GM21528 (cell line): ENCODE measurements at regions not wholly inside any gene's neighbourhood (a gene's known extent, or its start where the extent isn't known, plus 50 kb on each side); places are given as distances from the start of the nearest gene placed in this dataset.

ENCODE experiments used
- ATAC-seq: cut with Tn5 transposase; IDR thresholded peaks from one replicate; pipeline ENCODE4 v1.9.1; 2021; ENCODE audit warnings: mild to moderate bottlenecking, moderate library complexity; ENCODE audit not compliant: unreplicated experiment, low FRiP score

DNA sequence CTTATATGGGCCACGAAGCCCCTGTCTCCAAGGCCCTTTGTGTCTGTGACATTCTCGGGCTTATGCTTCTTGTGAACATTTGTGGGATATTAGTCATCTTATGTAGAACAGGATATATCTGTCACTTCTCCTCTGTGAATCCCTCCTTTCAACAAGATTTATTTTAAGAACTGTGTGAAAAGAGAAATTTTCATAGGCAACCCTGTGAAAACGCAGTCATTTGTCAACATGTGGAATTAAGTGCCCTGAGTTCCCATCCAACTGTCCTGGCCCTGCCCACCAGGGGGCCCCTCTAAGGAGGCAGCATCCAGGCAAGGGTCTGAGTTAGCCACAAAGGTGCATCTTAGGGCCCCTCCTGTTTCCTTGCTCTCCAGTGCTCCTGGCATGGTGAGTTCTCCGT is 76.8 kb upstream of the CHRNA7 start:
- ATAC-seq, result no peak

DNA sequence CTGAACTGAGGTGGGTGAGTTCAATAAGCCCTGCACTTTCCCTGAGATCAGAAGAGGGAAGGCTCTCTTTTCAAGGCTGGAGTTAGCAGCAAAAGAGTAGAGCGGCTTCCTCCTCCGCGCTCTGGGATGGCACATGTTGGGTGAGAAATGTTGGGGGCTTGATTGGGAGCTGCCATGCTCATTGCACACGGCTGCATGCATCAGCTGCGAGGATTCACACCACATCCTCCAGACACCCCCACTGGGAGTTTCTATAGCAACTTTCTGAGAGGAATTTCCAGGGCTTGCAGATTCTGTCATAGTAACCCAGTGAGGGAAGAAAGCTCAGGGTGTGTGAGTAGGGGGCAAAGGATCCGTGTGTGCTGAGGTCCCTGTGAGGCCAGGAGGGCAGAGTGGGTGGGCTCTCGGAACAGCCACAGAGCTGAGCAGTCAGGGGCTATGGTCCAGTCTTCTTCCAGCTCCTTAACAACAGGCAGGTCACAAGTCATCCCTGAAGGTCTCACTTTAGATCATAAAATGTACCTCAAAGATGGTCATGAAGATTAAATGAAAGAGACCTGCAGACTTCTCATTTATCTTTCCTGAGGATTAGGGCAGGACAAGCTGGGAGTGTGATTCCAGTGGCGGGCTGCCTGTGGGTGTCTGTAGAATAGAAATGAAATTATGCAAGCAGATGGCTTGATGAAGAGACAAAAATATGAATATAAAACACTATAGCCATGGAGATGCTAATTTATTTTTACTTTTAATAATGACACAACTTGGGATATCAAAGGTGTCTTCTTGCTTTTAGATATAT is 75.7 kb upstream of the CHRNA7 start:
- ATAC-seq, result no peak

DNA sequence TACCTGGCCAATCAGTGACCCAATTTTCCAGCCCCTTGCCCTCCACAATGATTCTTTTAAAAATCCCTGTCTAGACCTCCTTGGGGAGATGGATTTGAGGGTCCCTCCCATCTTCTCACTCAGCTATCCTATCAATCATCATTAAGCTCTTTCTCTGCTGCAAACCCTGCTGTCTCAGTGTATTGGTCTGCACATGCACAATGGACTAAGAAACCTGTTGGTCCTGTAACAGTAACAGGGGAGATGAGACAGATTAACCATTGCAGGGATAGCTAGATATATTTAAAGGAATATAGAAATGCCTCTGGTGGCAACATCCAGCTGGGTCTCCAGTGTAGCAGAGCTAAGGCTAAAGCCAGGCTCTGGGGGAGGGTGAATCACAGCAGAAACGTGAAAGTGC is 74.6 kb upstream of the CHRNA7 start:
- ATAC-seq, result no peak

DNA sequence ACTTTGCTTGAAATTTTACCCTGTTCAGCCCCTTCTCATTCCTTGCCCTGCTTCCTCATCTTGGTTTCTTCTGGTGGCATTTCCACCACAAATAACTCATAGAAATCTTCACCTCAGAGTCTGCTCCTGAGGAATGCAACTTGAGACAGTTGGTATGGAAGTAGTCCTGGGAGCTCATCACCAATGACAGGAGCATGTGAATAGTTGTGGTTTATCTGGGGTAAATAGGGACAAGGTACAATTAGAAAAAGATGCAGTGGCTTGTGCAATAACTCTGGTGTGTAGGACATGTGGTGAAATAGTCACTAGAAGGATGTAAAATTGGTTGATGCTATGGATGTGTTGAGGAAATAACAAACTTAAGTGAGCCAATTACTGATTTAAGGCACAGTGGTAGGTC is 72.7 kb upstream of the CHRNA7 start:
- no peak for ATAC-seq

DNA sequence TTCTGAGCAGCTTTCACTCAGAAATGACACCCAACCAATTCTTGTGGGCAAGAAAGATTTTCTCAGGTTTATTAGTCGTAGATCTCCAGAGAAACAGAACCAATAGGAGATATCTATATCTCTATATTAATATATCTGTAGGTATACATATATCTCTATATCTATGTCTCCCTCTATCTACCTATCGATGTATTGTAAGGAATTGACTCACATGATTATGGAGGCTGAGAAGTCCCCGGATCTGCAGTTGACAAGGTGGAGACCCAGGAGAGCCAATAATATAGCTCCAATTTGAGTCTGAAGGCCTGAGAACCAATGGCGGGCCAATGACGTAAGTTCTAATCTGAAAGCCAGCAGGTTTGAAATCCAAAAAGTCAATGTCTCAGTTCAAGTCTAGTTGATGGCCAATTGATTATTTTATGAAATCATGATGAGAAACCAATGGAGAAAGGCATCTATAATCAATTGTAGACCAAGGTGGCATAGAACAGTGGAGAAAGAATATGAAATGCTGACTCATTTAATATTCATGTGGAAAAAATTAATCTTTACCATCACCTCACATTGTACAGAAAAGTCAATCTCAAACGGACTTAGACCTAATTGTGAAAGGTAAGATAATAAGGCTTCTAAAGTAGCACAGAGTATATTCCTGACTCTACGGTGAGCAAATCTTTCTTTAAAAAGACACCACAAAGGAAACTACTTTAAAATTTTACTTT is 65.6 kb upstream of the CHRNA7 start:
- ATAC-seq, result no peak

DNA sequence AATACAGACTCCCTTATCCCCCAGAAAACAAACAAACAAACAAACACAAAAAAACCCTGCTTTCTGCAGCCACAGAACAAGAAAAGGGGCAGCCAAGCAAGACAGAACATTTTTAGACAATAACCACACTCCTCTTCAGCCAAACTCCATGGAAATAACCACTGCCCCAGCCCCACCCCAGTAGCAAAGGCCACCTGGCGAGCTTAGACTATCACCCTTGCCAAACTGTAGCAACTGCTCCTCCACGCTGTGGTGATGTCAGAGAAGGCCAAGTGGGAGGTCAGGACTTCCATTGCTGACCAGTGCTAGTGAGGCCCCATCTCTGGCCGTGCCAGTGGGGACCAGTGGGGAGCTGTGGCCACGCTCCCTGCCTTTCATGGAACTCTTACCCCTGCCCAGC is 60.3 kb upstream of the CHRNA7 start:
- ATAC-seq, result no peak

DNA sequence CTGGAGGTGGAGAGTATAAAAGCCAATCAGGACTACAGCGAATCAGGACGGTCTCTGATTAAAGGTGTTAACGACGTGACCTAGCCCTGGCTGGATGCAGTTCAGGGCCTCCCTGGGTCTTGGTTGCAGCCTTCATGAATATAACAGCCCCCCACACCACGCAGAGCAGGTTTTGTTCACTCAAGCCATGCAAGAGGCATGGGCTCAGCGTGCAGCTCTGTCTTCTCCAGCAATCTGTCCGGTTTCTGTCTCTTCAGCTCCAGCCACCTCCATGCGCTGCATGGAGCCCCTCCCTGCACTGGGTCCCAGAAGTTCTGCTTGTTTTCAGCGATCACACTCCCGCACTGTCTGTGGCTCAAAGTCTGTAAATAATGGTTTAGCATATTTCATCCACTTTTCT is 57.1 kb upstream of the CHRNA7 start:
- ATAC-seq, result no peak

DNA sequence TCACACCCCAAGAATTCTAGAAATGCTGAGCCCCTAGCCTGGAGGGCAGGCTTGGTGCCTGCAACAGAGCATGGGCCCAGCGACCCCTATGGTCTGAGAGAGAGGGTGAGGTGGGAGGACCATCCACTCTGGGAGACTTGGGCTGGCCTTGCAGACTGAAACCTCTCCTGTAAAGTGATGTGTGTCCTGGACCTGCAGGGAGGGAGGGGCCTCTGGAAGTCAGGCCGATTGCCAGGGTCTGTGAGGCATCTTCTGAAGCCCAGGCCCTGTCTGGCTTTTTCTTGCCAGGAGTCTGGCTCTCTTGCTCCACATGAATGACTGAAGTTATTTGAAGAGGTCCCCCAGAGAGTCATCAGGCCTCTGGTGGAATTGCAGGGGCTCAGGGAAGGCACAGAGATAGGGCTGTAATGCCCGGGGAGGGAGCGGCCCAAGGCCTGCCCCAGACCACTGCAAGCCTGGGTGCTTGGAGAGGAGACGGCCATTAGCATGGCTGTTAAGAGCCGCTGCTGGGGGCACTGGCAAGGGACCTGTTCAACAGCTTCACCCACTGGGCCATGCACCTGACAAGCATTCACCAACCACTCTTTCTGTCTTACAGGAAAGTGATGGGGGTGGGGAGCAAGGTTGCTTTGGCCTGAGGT is 56.0 kb upstream of the CHRNA7 start:
- no peak for ATAC-seq

DNA sequence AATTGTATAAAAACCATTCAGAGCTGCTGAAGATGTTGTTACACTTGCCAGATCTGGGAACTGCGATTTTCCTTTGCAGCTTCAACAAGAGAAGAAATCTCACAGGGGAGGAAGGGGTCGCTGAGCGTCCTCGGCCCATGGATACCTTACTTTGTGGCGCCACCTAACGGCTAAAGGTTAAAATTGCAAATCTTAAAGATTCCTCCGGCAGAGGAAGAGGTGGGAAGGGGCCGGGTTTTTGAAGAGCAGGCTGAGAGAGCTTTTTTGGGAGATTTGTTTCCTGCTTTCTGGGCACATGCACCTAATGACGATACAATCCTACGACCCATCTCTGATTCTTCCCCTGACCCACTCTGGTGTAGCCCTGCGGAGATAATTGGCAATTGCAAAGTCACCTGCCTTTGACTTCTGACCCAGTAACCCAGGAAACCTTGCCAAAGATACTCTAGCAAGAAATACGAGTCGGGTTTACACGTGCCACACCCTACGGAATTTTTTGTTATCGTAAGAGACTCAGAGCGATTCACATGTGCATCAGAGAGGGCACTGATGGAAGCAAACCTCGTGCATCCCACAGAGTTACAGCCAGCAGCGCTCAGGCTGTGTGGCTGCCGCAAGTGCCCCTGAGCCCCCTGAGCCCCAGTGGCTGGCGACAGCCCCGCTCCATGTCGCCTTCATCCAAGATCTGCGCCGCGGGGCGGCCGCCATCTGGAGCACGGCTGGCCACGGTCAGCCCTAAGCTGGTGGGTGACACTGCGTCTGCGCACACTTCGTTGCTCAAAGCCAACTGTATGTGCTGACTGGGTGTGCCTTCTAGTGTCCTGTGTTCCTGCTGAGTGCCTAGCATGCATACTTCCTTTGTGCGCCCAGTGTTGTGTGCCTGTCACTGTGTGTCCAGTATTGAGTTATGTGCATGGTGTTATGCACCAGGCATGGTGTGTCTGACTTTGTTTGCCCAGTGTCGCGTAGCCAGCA is 55.2 kb upstream of the CHRNA7 start:
- no peak for ATAC-seq

DNA sequence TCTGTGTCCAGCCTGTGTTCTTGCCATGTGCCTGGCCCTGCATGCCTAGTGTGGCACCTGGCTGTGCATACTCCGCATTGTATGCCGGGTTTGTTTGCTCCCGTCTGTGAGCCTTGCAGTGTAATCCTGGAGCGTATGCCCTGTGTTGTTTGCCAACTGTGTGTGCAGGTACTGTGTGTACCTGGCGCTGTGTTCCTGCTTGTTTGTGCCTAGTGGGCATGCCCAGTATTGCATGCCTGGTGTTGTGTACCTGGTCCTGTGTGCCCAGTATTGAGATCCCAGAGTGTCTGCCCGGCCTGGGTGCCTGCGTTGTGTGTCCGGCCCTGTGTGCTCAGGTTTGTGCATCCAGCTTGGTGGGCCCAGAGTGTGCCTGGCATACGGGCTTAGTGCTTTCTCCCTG is 54.5 kb upstream of the CHRNA7 start:
- ATAC-seq, result no peak

DNA sequence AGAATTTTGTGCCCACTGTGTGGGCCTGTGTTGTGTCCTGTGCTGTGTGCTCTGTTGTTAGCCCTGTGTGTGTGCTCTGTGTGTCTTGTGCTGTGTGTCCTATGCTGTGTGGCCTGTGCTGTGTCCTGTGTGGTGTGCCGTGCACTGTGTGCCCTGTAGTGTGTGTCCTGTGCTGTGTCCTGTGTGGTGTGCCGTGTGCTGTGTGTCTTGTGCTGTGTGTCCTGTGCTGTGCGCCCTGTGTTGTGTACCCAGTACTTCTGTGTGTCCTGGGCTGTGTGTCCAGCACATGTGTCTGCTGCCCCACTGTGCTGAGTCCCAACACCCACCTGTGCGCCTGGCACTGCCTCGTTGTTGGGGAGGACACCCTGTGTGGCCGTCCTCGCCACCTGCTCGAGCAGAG is 53.2 kb upstream of the CHRNA7 start:
- ATAC-seq, result no peak

DNA sequence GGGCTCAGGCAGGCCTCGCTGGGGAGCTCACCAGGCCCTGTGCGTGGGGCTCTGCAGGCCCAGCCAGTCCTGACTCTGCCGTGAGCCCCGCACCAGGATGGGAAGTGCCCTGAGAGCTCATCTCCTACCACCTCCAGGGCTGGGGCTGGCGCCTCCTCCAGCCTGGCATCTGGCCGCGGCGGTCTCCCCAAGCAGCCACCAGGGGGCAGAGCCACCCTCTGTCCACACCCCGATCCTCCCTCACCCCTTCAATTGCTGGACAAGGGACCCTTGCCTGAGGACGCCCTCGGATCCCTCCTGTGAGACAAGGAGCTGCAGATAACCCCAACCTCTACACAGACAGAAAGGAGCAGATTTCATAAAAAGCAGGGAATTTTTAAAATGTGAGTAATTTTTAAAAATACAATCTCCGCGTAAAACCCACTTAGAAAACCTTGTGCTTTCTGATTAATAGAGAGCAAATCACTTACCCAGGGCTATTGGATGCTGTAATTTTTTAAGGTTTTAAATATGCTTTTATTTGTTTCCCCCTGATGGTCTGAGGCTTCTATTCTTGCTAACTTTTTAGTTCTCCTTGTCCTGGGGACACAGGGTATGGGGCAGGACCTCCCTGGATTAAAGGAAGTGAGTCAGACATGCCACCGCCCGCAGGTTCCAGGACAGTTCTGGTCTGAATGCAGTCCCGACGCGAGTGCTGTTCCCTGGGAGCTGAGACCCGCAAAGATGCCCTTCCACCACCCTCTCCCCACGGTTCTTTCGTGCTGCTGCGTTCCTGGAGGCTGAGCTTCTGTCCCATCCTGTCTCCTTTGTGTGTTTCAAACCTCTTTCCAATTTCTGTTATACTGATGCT is 52.3 kb upstream of the CHRNA7 start:
- ATAC-seq, result no peak
